GM12873 (cell line): ENCODE measurements at regions not wholly inside any gene's neighbourhood (a gene's known extent, or its start where the extent isn't known, plus 50 kb on each side); places are given as distances from the start of the nearest gene placed in this dataset.

ENCODE experiments used
- CTCF ChIP-seq: IDR thresholded peaks from 2 replicates; pipeline ENCODE4 v1.5.1; 2012; ENCODE audit warnings: low read depth, mild to moderate bottlenecking, moderate library complexity, low read length, control low read depth; ENCODE audit not compliant: insufficient read depth; ENCODE audit errors: missing control alignments

GRCh38 chr4:127204322-127204721 is 428.4 kb upstream of the INTU start:
- no peak for TF ChIP-seq CTCF

GRCh38 chr4:127209580-127210095 is 423.1 kb upstream of the INTU start:
- no peak for TF ChIP-seq CTCF

GRCh38 chr4:127210893-127211649 is 421.7 kb upstream of the INTU start:
- no peak for TF ChIP-seq CTCF

- TF ChIP-seq CTCF = no peak
Observed at GRCh38 chr4:127211650-127212560, 420.9 kb upstream of the INTU start.

- no peak for TF ChIP-seq CTCF
Observed at GRCh38 chr4:127212701-127213100, 420.1 kb upstream of the INTU start.

GRCh38 chr4:127214016-127214415 is 418.7 kb upstream of the INTU start:
- TF ChIP-seq CTCF = no peak

GRCh38 chr4:127214931-127215330 is 417.8 kb upstream of the INTU start:
- TF ChIP-seq CTCF = no peak
